Ovary (tissue), 7 donors: ENCODE measurements at regions not wholly inside any gene's neighbourhood (a gene's known extent, or its start where the extent isn't known, plus 50 kb on each side); places are given as distances from the start of the nearest gene placed in this dataset.
A peak's percentile ranks its signal among the peaks of the same experiment; 100 is the strongest.

Source experiments
- DNase-seq, 5 donors: peaks; one replicate each; pipeline ENCODE4 v3.0.0-alpha.2; 2019 to 2020
- H3K27ac ChIP-seq, 2 donors: fragments of 200-600 bp; one replicate each; pipeline versions ENCODE4 v1.5.1 to v1.8.0; 2019 to 2022
- H3K27me3 ChIP-seq: fragments of 200-600 bp; one replicate; pipeline ENCODE4 v1.8.0; 2022
- H3K36me3 ChIP-seq: fragments of 200-600 bp; sonication (generic); one replicate; pipeline ENCODE4 v1.5.1; 2019
- H3K4me1 ChIP-seq: one replicate; pipeline ENCODE4 v1.8.1; 2013; ENCODE audit warnings: mild to moderate bottlenecking, moderate library complexity; ENCODE audit not compliant: insufficient read depth
- H3K4me3 ChIP-seq: fragments of 200-600 bp; sonication (generic); one replicate; pipeline ENCODE4 v1.5.1; 2017
- H3K9me3 ChIP-seq, 2 donors: fragments of 200-600 bp in 1 of 2; sonication (generic) in 1 of 2; one replicate each; pipeline versions ENCODE4 v1.5.1 to v1.8.1; 2013 to 2019; ENCODE audit warnings: mild to moderate bottlenecking in 1 of 2, moderate library complexity in 1 of 2
- CTCF ChIP-seq, 3 donors: fragments of 450-650 bp in 2 of 3; fragments of 200-600 bp in 1 of 3; IDR thresholded peaks; one replicate each; pipeline versions ENCODE4 v1.5.1 to v1.8.0; 2016 to 2022; ENCODE audit warnings: antibody characterized with exemption in 3 of 3, mild to moderate bottlenecking in 1 of 3
- EP300 ChIP-seq: sonication (generic); formaldehyde crosslinking; IDR thresholded peaks from one replicate; pipeline ENCODE4 v1.6.1; 2017; ENCODE audit warnings: antibody characterized with exemption
- POLR2A ChIP-seq: fragments of 450-650 bp; IDR thresholded peaks from one replicate; pipeline ENCODE4 v1.6.1; 2017; ENCODE audit warnings: antibody characterized with exemption, mild to moderate bottlenecking, moderate library complexity
- WGBS, 3 donors: extraction: QIAGEN DNeasy Blood & Tissue Kit in 1 of 3; methylation state at CpG; one replicate each; pipeline versions ENCODE4 v1.1.5 to v1.1.7; 2013 to 2017; 5-methylcytosine and 5-hydroxymethylcytosine counted together
- intact Hi-C, 4 donors: fragments of 100-400 bp; cut with DNase I; formaldehyde crosslinking; loops; one replicate each; pipeline versions ENCODE4 v1.11.0 to v1.15.1; 2022 to 2023
- donor health status: DM: no; HTN: no; CAD: no; lungs with moderate emphysema.
- donor health status: DM: no; HTN: no; CAD: no.
- donor health status: Bipolar disorder and iron deficiency.
- donor health status: DM: no; HTN: no; CAD: no.
- donor health status: DM: yes; HTN: yes; CAD: no.

GRCh38 chr21:17432732-17433057, 80.1 kb upstream of the CXADR start:
- DNase-seq = no peak
- Histone ChIP-seq H3K4me3 (no peak overlapping the region), H3K4me1 (no peaks in the 10 kb centered on the region), H3K27ac (no peak overlapping the region), H3K36me3 (no peaks in the 10 kb centered on the region), H3K9me3 (no peaks in the 10 kb centered on the region), H3K27me3 (no peaks in the 10 kb centered on the region)
- TF ChIP-seq EP300 = no peak
- TF ChIP-seq POLR2A = no peak
- no peak for TF ChIP-seq CTCF (IDR thresholded peaks at IDR 0.05)
- intact Hi-C loops = no loop called here
- whole genome bisulfite sequencing, 3 donors = 87 to 89% (median 88%) methylated on average over 3 of the region's 3 CpGs

GRCh38 chr21:17433730-17434129, 79.1 kb upstream of the CXADR start:
- no peak for DNase-seq
- 38 to 42% (median 38%) methylated on average over 2 of the region's 2 CpGs for WGBS, 3 donors
- intact Hi-C loops = no loop called here

DNA sequence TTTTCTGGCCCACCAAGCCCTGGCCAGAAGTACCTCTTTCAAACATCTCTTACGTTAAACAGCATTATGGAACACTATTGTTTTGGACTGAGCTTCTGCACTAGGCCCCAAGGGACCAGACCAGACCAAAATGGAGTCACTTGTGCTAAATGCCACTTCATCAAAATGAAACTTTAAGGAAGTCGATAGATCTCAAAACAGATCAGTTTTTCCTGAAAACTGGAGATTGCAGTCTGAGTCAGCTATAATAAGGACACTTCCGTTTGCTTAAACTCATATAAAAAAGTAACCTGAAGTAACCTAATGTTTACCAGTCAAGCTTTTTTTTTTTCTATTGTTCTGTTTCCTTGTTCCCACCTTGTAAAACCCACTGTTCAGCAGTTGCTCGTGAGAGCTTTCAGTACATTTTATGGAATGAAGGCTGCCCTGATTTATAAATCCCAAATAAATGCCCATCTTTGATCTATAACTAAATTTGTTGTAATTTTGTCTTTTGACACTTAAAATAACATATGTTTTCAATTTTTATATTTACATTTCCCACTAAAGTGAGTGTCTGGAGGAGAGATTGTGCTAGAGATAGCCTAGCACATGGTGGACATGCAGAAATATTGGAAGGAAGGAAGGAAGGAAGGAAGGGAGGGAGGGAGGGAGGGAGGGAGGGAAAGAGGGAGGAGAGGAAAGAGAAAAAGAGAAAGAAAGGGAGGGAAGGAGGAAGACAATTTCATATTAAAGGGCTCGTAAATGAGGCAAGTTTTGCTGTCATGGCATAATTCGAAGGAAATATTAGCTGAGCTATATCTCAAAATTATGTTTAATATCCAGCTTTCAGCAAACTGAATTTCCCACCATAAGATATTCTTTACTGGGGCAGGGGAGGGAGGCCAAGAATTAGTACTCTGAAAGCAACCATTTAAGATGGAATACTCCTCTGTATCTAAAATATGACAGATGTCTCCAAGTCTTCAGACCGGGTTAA, 77.0 kb upstream of the CXADR start:
- 59 to 65% (median 62%) methylated on average over 7 of the region's 7 CpGs for WGBS, 3 donors
- no peak for DNase-seq

More at GRCh38 chr21:17433730-17434129, 79.1 kb upstream of the CXADR start:
- H3K4me1 ChIP-seq = peaks cover 1% of the 10 kb centered on the region
- no peak overlapping the region for H3K27ac ChIP-seq
- TF ChIP-seq POLR2A (no peak), CTCF (IDR thresholded peaks at IDR 0.05) (no peak), EP300 (no peak)
- H3K36me3 ChIP-seq = no peaks in the 10 kb centered on the region
- H3K27me3 ChIP-seq = no peaks in the 10 kb centered on the region
- H3K4me3 ChIP-seq = no peak overlapping the region
- H3K9me3 ChIP-seq = no peaks in the 10 kb centered on the region

GRCh38 chr21:17436626-17437111, 76.2 kb upstream of the CXADR start:
- no peak for TF ChIP-seq POLR2A
- TF ChIP-seq EP300 = no peak
- TF ChIP-seq CTCF (IDR thresholded peaks at IDR 0.05) = no peak
- Histone ChIP-seq H3K4me3 (no peak overlapping the region), H3K27me3 (no peaks in the 10 kb centered on the region), H3K36me3 (no peaks in the 10 kb centered on the region), H3K9me3 (no peaks in the 10 kb centered on the region), H3K27ac (peak overlapping the region in 1 of 2 donors; percentile 0), H3K4me1 (peaks cover 2% of the 10 kb centered on the region)
- no peak for DNase-seq
- WGBS, 3 donors = 9 to 20% (median 13%) methylated on average over 4 of the region's 4 CpGs
- intact Hi-C loops = no loop called here

More for the DNA sequence above, 77.0 kb upstream of the CXADR start:
- Histone ChIP-seq H3K4me3 (no peak overlapping the region), H3K4me1 (peaks cover 2% of the 10 kb centered on the region), H3K27me3 (no peaks in the 10 kb centered on the region), H3K36me3 (no peaks in the 10 kb centered on the region), H3K9me3 (no peaks in the 10 kb centered on the region), H3K27ac (no peak overlapping the region)
- intact Hi-C loops = no loop called here
- no peak for TF ChIP-seq EP300
- TF ChIP-seq CTCF (IDR thresholded peaks at IDR 0.05) = no peak
- TF ChIP-seq POLR2A = no peak
